ENCODE measurements at regions not wholly inside any gene's neighbourhood (a gene's known extent, or its start where the extent isn't known, plus 50 kb on each side); places are given as distances from the start of the nearest gene placed in this dataset.

DNA sequence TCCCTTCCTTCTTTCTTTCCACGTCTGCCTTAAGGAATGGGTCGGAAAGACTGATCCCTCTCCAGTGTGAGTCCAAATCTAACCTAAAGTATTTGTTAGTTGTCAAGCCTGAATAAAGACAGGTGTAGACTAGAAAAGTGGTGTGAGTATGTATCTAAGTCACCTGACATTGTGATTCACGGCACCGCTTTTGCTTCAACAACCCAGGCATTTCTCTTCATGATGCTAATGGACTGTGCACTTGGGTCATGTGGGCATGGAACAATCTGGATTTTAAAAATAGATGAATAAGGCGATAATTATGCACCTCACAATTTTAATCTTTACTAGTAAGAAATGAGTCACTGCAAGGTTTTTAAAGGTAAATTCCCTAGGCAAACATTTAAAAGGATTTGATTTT, 107.5 kb downstream of the LIPG start:
- no peaks in the 10 kb centered on the region; the same call in 1 of the 2 replicates for H3K4me1 ChIP-seq (ENCODE audit: insufficient read depth, low read length)
- no peak overlapping the region for H4K5ac ChIP-seq (ENCODE audit: insufficient read length, low read depth, low read length)
- no peak overlapping the region for H2BK5ac ChIP-seq (ENCODE audit: insufficient read length, low read length)
- H2BK15ac ChIP-seq (ENCODE audit: low read depth, low read length): no peak overlapping the region
- no peak overlapping the region for H2AK5ac ChIP-seq (ENCODE audit: insufficient read length, low read length)
- no peaks in the 10 kb centered on the region for H3K79me1 ChIP-seq (ENCODE audit: insufficient read depth, low read depth, low read length, poor library complexity, severe bottlenecking)
- H3K23me2 ChIP-seq (ENCODE audit: insufficient read length, low read depth, low read length, poor library complexity, severe bottlenecking): no peaks in the 10 kb centered on the region
- H3K27me3 Mint-ChIP-seq (ENCODE audit: low read depth): peaks cover 7% of the 10 kb centered on the region
- no peaks in the 10 kb centered on the region for H3K9me3 Mint-ChIP-seq
- H3K79me2 ChIP-seq (ENCODE audit: insufficient read depth, low read length): no peaks in the 10 kb centered on the region
- 0 out of 7 replicates have a peak, but pooled peaks cover 0 to 3% (median 0%) of the 10 kb centered on the region in 3 experiments for H3K36me3 Mint-ChIP-seq (ENCODE audit: insufficient read depth in 1 of 3, low read depth in 3 of 3)
- no peaks in the 10 kb centered on the region for H3K9me3 ChIP-seq (ENCODE audit: control insufficient read depth, low read depth, low read length)
- no peak overlapping the region for H3T11ph ChIP-seq (ENCODE audit: low read length)
- DNase-seq: no peak
- no CpG with 5 or more reads among the region's 5 CpGs for WGBS (ENCODE audit: extremely low coverage, insufficient read length, low lambda C conversion rate)
- no peak overlapping the region for H2BK20ac ChIP-seq (ENCODE audit: low read depth, low read length, poor library complexity, severe bottlenecking)
- H3K14ac ChIP-seq (ENCODE audit: insufficient read depth, low read length): no peak overlapping the region
- H3K9ac ChIP-seq (ENCODE audit: extremely low read depth, insufficient read length, low read length): no peak overlapping the region
- TF ChIP-seq, protein P1, sequence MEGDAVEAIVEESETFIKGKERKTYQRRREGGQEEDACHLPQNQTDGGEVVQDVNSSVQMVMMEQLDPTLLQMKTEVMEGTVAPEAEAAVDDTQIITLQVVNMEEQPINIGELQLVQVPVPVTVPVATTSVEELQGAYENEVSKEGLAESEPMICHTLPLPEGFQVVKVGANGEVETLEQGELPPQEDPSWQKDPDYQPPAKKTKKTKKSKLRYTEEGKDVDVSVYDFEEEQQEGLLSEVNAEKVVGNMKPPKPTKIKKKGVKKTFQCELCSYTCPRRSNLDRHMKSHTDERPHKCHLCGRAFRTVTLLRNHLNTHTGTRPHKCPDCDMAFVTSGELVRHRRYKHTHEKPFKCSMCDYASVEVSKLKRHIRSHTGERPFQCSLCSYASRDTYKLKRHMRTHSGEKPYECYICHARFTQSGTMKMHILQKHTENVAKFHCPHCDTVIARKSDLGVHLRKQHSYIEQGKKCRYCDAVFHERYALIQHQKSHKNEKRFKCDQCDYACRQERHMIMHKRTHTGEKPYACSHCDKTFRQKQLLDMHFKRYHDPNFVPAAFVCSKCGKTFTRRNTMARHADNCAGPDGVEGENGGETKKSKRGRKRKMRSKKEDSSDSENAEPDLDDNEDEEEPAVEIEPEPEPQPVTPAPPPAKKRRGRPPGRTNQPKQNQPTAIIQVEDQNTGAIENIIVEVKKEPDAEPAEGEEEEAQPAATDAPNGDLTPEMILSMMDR (conservative IDR thresholded peaks at IDR 0.05): no peak
- H4K91ac ChIP-seq (ENCODE audit: insufficient read length, low read depth, low read length): no peak overlapping the region
- H2BK12ac ChIP-seq (ENCODE audit: insufficient read length, low read depth, low read length): no peak overlapping the region
- H3K4me1 Mint-ChIP-seq: peaks cover 15 to 18% of the 10 kb centered on the region in 2 experiments
- no peak overlapping the region for H3K18ac ChIP-seq (ENCODE audit: insufficient read length, low read depth, low read length)
- H3K4me3 Mint-ChIP-seq: no peak overlapping the region; a peak in 1 of 5 replicates
- H2BK120ac ChIP-seq (ENCODE audit: low read depth, low read length, poor library complexity, severe bottlenecking): no peak overlapping the region
- no peak overlapping the region for H2AFZ ChIP-seq (ENCODE audit: low read length)
- no peak overlapping the region for H3K23ac ChIP-seq (ENCODE audit: insufficient read length, low read depth, low read length)
- H3K56ac ChIP-seq (ENCODE audit: insufficient read length, low read depth, low read length): no peak overlapping the region
- H3K27ac ChIP-seq (ENCODE audit: insufficient read length, low read depth, low read length): no peak overlapping the region
- no peak overlapping the region for H3K4me2 ChIP-seq (ENCODE audit: insufficient read depth, insufficient read length, low read length)
- no peaks in the 10 kb centered on the region for H4K20me1 ChIP-seq (ENCODE audit: control insufficient read depth, insufficient read depth, insufficient read length)
- H3K27me3 ChIP-seq (ENCODE audit: insufficient read depth, low read length): no peaks in the 10 kb centered on the region
- H3K4ac ChIP-seq (ENCODE audit: low read depth, low read length): no peak overlapping the region
- H4K8ac ChIP-seq (replicated peaks; ENCODE audit: insufficient read length, low read depth, low read length): no peak overlapping the region
- H3K27ac Mint-ChIP-seq: peak overlapping the region in 1 of 3 experiments; percentile 65; a peak in 2 of 7 replicates
